A549 (cell line): ENCODE measurements at regions not wholly inside any gene's neighbourhood (a gene's known extent, or its start where the extent isn't known, plus 50 kb on each side); places are given as distances from the start of the nearest gene placed in this dataset.

Source experiments
- ATAC-seq, 2 experiments: fragments of 200-7000 bp in 1 of 2; fragments of >200 bp in 1 of 2; cut with Nextera tagmentation in 1 of 2; cut with Tn5 transposase in 1 of 2; 3 replicates each; pipeline versions ENCODE4 v1.8.0 to v1.9.1; 2018 to 2020; ENCODE audit warnings: mild to moderate bottlenecking in 1 of 2, moderate library complexity in 1 of 2
- CTCF ChIA-PET: fragments of 300-600 bp; sonication (Branson Sonifier 250); formaldehyde crosslinking; extraction: SDS; loops from one replicate; lab custom pipeline; 2021; ENCODE audit warnings: antibody characterized with exemption, inconsistent platforms; lab: Yijun Ruan, JAX
- POLR2A ChIA-PET: fragments of 350-600 bp; formaldehyde crosslinking; extraction: SDS; loops from one replicate; lab custom pipeline; 2021; ENCODE audit warnings: antibody characterized with exemption, inconsistent platforms; lab: Yijun Ruan, JAX
- DNase-seq, 2 experiments: peaks; one replicate each; pipeline versions ENCODE4 v3.0.0 to v3.0.0-alpha.2; 2011 to 2016; ENCODE audit warnings: low read depth in 1 of 2, low spot score in 1 of 2
- FAIRE-seq: peaks from 2 replicates; lab custom pipeline; 2011; peaks lifted over from hg19 to GRCh38; lab: Jason Lieb, UNC
- H3K27ac ChIP-seq, 2 experiments: fragments of >200 bp; sonication (Bioruptor Twin); formaldehyde crosslinking; 3 replicates each; pipeline ENCODE4 v1.5.1; 2016 to 2017
- H3K4me1 ChIP-seq: fragments of >200 bp; sonication (Bioruptor Twin); formaldehyde crosslinking; 3 replicates; pipeline ENCODE4 v1.6.1; 2016
- H3K4me2 ChIP-seq: fragments of >200 bp; sonication (Bioruptor Twin); formaldehyde crosslinking; 3 replicates; pipeline ENCODE4 v1.6.1; 2016
- H3K4me3 ChIP-seq: fragments of >200 bp; sonication (Bioruptor Twin); formaldehyde crosslinking; 3 replicates; pipeline ENCODE4 v1.5.1; 2016
- H3K9me3 ChIP-seq: fragments of >200 bp; sonication (Bioruptor Twin); formaldehyde crosslinking; 3 replicates; pipeline ENCODE4 v1.6.1; 2016
- CBX2 ChIP-seq: fragments of 200-600 bp; sonication (generic); IDR thresholded peaks from 2 replicates; pipeline ENCODE4 v1.6.1; 2016; ENCODE audit warnings: low read depth, mild to moderate bottlenecking, borderline replicate concordance
- CEBPB ChIP-seq, 2 experiments: fragments of >200 bp in 1 of 2; sonication (Bioruptor Twin) in 1 of 2; formaldehyde crosslinking in 1 of 2; IDR thresholded peaks; 2 replicates each; pipeline ENCODE4 v1.6.1; 2012 to 2016
- CHD2 ChIP-seq: fragments of 150-350 bp; IDR thresholded peaks from 2 replicates; pipeline ENCODE4 v1.6.1; 2014; ENCODE audit warnings: low read length; ENCODE audit not compliant: partially characterized antibody
- EHF ChIP-seq: fragments of 250-450 bp; sonication (Bioruptor Pico); IDR thresholded peaks from 2 replicates; pipeline ENCODE4 v1.5.0; 2020; ENCODE audit warnings: mild to moderate bottlenecking
- FOSL2 ChIP-seq, 2 experiments: fragments of 450-650 bp in 1 of 2; fragments of >200 bp in 1 of 2; sonication (Bioruptor Twin) in 1 of 2; formaldehyde crosslinking; IDR thresholded peaks; 2 replicates each; pipeline versions ENCODE4 v1.5.0 to v1.6.1; 2016 to 2020; ENCODE audit warnings: mild to moderate bottlenecking in 1 of 2, moderate library complexity in 1 of 2
- GATA3 ChIP-seq: IDR thresholded peaks from 2 replicates; pipeline ENCODE4 v1.6.1; 2012; ENCODE audit warnings: borderline replicate concordance
- HDAC2 ChIP-seq: fragments of 200-600 bp; sonication (generic); IDR thresholded peaks from 2 replicates; pipeline ENCODE4 v1.6.1; 2016
- HOXB13 ChIP-seq: fragments of 250-450 bp; sonication (Bioruptor Pico); IDR thresholded peaks from 2 replicates; pipeline ENCODE4 v1.5.0; 2020; ENCODE audit warnings: low read depth, mild to moderate bottlenecking, moderate library complexity
- MYC ChIP-seq: IDR thresholded peaks from 2 replicates; pipeline ENCODE4 v1.6.1; 2012; ENCODE audit warnings: mild to moderate bottlenecking, inconsistent platforms, low read length, improper control_type of control experiment, borderline replicate concordance
- PHF8 ChIP-seq: fragments of 200-600 bp; sonication (generic); IDR thresholded peaks from 2 replicates; pipeline ENCODE4 v1.6.1; 2016; ENCODE audit warnings: low read depth, mild to moderate bottlenecking, antibody characterized with exemption, moderate library complexity, borderline replicate concordance
- POLR2AphosphoS2 ChIP-seq: conservative IDR thresholded peaks from 2 replicates; pipeline ENCODE4 v1.6.1; 2012; ENCODE audit warnings: low read length, improper control_type of control experiment, inconsistent platforms
- RCOR1 ChIP-seq: fragments of 150-350 bp; IDR thresholded peaks from 2 replicates; pipeline ENCODE4 v1.6.1; 2014; ENCODE audit warnings: antibody characterized with exemption, low read length, low read depth
- RNF2 ChIP-seq: fragments of 200-600 bp; sonication (generic); IDR thresholded peaks from 2 replicates; pipeline ENCODE4 v1.6.1; 2016; ENCODE audit warnings: low read depth, mild to moderate bottlenecking, antibody characterized with exemption, moderate library complexity, borderline replicate concordance
- TFCP2L1 ChIP-seq: fragments of 250-450 bp; sonication (Bioruptor Pico); IDR thresholded peaks from 2 replicates; pipeline ENCODE4 v1.5.0; 2021; ENCODE audit warnings: mild to moderate bottlenecking
- ZNF302 ChIP-seq: fragments of 250-450 bp; sonication (Bioruptor Pico); IDR thresholded peaks from 2 replicates; pipeline ENCODE4 v1.9.0; 2021; ENCODE audit warnings: inconsistent platforms, mild to moderate bottlenecking, moderate library complexity
- WGBS: methylation state at CpG from one replicate; pipeline ENCODE4 v1.1.6; 2017; ENCODE audit errors: missing lambda C conversion rate; 5-methylcytosine and 5-hydroxymethylcytosine counted together
- TF ChIP-seq, protein P1 (sequence below): fragments of >200 bp; sonication (Bioruptor Twin); formaldehyde crosslinking; IDR thresholded peaks from 2 replicates; pipeline ENCODE4 v1.6.1; 2016
- TF ChIP-seq, protein P2 (sequence below): fragments of 250-450 bp; sonication (Bioruptor Pico); IDR thresholded peaks from 2 replicates; pipeline ENCODE4 v1.5.0; 2020; ENCODE audit warnings: low read depth, mild to moderate bottlenecking, moderate library complexity
- TF ChIP-seq, protein P3 (sequence below): fragments of 200-600 bp; sonication (generic); IDR thresholded peaks from 2 replicates; pipeline ENCODE4 v1.6.1; 2016; ENCODE audit warnings: antibody characterized with exemption, mild to moderate bottlenecking, moderate library complexity
- TF ChIP-seq, protein P4 (sequence below): fragments of >200 bp; sonication (Bioruptor Twin); formaldehyde crosslinking; IDR thresholded peaks from 3 replicates; pipeline ENCODE4 v1.6.1; 2016
- TF ChIP-seq, protein P5 (sequence below): fragments of 250-450 bp; sonication (Bioruptor Pico); IDR thresholded peaks from 2 replicates; pipeline ENCODE4 v1.5.0; 2021; ENCODE audit warnings: mild to moderate bottlenecking, moderate library complexity, borderline replicate concordance
- TF ChIP-seq, protein P6 (sequence below): IDR thresholded peaks from 2 replicates; pipeline ENCODE4 v1.6.1; 2012
- TF ChIP-seq, protein P7 (sequence below): fragments of 150-350 bp; IDR thresholded peaks from 2 replicates; pipeline ENCODE4 v1.6.1; 2014; ENCODE audit warnings: low read depth, mild to moderate bottlenecking, low read length
- TF ChIP-seq, protein P8 (sequence below): fragments of 450-650 bp; IDR thresholded peaks from 2 replicates; pipeline ENCODE4 v1.6.1; 2014; ENCODE audit warnings: antibody characterized with exemption

DNA sequence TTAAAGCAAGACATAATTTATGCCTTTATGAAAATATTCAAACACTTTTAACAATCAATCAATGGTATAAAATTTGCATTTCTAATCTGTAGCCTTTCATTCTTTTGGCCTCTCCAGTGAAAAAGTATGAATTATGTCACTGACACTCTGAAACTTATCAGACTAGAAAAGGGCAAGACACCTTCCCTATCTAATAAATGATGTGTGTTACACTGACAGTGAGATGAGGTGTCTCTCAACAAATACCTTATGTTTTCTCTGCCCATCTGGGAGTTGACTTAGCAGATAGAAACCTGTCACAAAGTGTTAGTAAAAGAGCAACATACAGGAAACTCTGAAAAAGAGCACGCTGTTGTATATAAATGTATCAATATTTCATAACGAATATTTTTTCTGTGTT lies 94.2 kb upstream of the TECRL start:
- POLR2A ChIA-PET: no interaction called here
- FAIRE-seq (no peak), DNase-seq (no peak), ATAC-seq (no peak)
- no peaks in the 10 kb centered on the region for H3K4me1 ChIP-seq
- no peak for TF ChIP-seq FOSL2 (IDR thresholded peaks at IDR 0.05)
- TF ChIP-seq FOSL2 (CRISPR knock-in tag; IDR thresholded peaks at IDR 0.05): no peak
- TF ChIP-seq MYC: no peak
- TF ChIP-seq, protein P1, sequence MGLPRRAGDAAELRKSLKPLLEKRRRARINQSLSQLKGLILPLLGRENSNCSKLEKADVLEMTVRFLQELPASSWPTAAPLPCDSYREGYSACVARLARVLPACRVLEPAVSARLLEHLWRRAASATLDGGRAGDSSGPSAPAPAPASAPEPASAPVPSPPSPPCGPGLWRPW: no peak
- TF ChIP-seq RCOR1: no peak
- TF ChIP-seq TFCP2L1 (CRISPR knock-in tag): no peak
- TF ChIP-seq, protein P2, sequence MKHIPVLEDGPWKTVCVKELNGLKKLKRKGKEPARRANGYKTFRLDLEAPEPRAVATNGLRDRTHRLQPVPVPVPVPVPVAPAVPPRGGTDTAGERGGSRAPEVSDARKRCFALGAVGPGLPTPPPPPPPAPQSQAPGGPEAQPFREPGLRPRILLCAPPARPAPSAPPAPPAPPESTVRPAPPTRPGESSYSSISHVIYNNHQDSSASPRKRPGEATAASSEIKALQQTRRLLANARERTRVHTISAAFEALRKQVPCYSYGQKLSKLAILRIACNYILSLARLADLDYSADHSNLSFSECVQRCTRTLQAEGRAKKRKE (CRISPR knock-in tag): no peak
- TF ChIP-seq EHF (CRISPR knock-in tag): no peak
- no peak for TF ChIP-seq RNF2
- TF ChIP-seq, protein P3, sequence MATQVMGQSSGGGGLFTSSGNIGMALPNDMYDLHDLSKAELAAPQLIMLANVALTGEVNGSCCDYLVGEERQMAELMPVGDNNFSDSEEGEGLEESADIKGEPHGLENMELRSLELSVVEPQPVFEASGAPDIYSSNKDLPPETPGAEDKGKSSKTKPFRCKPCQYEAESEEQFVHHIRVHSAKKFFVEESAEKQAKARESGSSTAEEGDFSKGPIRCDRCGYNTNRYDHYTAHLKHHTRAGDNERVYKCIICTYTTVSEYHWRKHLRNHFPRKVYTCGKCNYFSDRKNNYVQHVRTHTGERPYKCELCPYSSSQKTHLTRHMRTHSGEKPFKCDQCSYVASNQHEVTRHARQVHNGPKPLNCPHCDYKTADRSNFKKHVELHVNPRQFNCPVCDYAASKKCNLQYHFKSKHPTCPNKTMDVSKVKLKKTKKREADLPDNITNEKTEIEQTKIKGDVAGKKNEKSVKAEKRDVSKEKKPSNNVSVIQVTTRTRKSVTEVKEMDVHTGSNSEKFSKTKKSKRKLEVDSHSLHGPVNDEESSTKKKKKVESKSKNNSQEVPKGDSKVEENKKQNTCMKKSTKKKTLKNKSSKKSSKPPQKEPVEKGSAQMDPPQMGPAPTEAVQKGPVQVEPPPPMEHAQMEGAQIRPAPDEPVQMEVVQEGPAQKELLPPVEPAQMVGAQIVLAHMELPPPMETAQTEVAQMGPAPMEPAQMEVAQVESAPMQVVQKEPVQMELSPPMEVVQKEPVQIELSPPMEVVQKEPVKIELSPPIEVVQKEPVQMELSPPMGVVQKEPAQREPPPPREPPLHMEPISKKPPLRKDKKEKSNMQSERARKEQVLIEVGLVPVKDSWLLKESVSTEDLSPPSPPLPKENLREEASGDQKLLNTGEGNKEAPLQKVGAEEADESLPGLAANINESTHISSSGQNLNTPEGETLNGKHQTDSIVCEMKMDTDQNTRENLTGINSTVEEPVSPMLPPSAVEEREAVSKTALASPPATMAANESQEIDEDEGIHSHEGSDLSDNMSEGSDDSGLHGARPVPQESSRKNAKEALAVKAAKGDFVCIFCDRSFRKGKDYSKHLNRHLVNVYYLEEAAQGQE: no peak
- TF ChIP-seq, protein P4, sequence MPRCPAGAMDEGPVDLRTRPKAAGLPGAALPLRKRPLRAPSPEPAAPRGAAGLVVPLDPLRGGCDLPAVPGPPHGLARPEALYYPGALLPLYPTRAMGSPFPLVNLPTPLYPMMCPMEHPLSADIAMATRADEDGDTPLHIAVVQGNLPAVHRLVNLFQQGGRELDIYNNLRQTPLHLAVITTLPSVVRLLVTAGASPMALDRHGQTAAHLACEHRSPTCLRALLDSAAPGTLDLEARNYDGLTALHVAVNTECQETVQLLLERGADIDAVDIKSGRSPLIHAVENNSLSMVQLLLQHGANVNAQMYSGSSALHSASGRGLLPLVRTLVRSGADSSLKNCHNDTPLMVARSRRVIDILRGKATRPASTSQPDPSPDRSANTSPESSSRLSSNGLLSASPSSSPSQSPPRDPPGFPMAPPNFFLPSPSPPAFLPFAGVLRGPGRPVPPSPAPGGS: no peak
- TF ChIP-seq CEBPB (IDR thresholded peaks at IDR 0.05): no peak
- TF ChIP-seq ZNF302 (CRISPR knock-in tag): no peak
- TF ChIP-seq, protein P5, sequence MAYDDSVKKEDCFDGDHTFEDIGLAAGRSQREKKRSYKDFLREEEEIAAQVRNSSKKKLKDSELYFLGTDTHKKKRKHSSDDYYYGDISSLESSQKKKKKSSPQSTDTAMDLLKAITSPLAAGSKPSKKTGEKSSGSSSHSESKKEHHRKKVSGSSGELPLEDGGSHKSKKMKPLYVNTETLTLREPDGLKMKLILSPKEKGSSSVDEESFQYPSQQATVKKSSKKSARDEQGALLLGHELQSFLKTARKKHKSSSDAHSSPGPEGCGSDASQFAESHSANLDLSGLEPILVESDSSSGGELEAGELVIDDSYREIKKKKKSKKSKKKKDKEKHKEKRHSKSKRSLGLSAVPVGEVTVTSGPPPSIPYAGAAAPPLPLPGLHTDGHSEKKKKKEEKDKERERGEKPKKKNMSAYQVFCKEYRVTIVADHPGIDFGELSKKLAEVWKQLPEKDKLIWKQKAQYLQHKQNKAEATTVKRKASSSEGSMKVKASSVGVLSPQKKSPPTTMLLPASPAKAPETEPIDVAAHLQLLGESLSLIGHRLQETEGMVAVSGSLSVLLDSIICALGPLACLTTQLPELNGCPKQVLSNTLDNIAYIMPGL (CRISPR knock-in tag): no peak
- TF ChIP-seq HDAC2: no peak
- TF ChIP-seq CHD2: no peak
- TF ChIP-seq HOXB13: no peak
- TF ChIP-seq, protein P6, sequence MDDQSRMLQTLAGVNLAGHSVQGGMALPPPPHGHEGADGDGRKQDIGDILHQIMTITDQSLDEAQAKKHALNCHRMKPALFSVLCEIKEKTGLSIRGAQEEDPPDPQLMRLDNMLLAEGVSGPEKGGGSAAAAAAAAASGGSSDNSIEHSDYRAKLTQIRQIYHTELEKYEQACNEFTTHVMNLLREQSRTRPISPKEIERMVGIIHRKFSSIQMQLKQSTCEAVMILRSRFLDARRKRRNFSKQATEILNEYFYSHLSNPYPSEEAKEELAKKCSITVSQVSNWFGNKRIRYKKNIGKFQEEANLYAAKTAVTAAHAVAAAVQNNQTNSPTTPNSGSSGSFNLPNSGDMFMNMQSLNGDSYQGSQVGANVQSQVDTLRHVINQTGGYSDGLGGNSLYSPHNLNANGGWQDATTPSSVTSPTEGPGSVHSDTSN: no peak
- 52% methylated on average over 2 of the region's 2 CpGs for WGBS
- no peak overlapping the region for H3K4me2 ChIP-seq
- no peaks in the 10 kb centered on the region for H3K9me3 ChIP-seq
- CTCF ChIA-PET: no interaction called here
- H3K27ac ChIP-seq: no peak overlapping the region
- no peak overlapping the region for H3K4me3 ChIP-seq

DNA sequence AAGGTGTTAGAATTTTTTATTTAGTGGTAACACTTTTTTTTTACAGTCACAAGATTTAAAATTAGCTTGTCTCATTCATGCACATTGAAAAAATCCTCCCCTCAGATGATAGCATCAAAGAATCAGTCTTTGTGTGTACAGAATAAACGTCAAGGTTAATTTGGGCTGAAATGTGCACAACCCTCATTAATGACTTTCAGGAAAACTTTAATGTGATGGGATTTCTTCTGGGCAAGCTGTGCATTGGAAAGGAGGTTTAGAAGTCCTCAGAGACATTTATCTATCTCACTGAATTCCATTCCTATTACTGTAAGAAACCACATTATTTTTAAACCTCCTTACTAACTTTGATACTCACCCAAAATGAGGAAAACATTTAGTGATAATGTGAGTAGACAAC lies 88.2 kb upstream of the TECRL start:
- no peak overlapping the region for H3K27ac ChIP-seq
- 5% methylated on average over 1 of the region's 1 CpG for WGBS
- no peaks in the 10 kb centered on the region for H3K9me3 ChIP-seq
- H3K4me2 ChIP-seq: no peak overlapping the region
- ATAC-seq: no peak
- ChIA-PET CTCF (no interaction called here), POLR2A (no interaction called here)
- no peak for FAIRE-seq
- no peak overlapping the region for H3K4me3 ChIP-seq
- no peak for DNase-seq
- no peaks in the 10 kb centered on the region for H3K4me1 ChIP-seq
- TF ChIP-seq, protein P6: no peak
- no peak for TF ChIP-seq CBX2
- TF ChIP-seq, protein P7, sequence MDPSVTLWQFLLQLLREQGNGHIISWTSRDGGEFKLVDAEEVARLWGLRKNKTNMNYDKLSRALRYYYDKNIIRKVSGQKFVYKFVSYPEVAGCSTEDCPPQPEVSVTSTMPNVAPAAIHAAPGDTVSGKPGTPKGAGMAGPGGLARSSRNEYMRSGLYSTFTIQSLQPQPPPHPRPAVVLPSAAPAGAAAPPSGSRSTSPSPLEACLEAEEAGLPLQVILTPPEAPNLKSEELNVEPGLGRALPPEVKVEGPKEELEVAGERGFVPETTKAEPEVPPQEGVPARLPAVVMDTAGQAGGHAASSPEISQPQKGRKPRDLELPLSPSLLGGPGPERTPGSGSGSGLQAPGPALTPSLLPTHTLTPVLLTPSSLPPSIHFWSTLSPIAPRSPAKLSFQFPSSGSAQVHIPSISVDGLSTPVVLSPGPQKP: no peak
- TF ChIP-seq GATA3: no peak
- no peak for TF ChIP-seq POLR2AphosphoS2
- TF ChIP-seq PHF8: no peak
- TF ChIP-seq, protein P8, sequence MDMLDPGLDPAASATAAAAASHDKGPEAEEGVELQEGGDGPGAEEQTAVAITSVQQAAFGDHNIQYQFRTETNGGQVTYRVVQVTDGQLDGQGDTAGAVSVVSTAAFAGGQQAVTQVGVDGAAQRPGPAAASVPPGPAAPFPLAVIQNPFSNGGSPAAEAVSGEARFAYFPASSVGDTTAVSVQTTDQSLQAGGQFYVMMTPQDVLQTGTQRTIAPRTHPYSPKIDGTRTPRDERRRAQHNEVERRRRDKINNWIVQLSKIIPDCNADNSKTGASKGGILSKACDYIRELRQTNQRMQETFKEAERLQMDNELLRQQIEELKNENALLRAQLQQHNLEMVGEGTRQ: no peak
